ENCODE measurements at regions not wholly inside any gene's neighbourhood (a gene's known extent, or its start where the extent isn't known, plus 50 kb on each side); places are given as distances from the start of the nearest gene placed in this dataset.

GRCh38 chr15:70435369-70435768, 328.0 kb downstream of the UACA start:
- ATAC-seq (no peak), DNase-seq (no peak)
- intact Hi-C loops (cut with DNase I), result loop anchor here in 2 of 10 donors (10.0 kb wide), 2 partner anchors 151 to 271 kb away; no protein-coding TSS in a partner anchor
- Histone ChIP-seq H3K4me1 (peaks cover 0 to 46% (median 26%) of the 10 kb centered on the region in 12 donors), H3K4me3 (no peak overlapping the region), H3K27me3 (no peaks in the 10 kb centered on the region), H3K9me3 (no peaks in the 10 kb centered on the region), H3K27ac (no peak overlapping the region), H3K36me3 (no peaks in the 10 kb centered on the region)
- WGBS, 4 donors, result 68 to 81% (median 75%) methylated on average over 3 of the region's 3 CpGs
- TF ChIP-seq POLR2A (IDR thresholded peaks at IDR 0.05) (no peak), CTCF (IDR thresholded peaks at IDR 0.05) (no peak)

- Histone ChIP-seq H3K4me1 (peaks cover 0 to 36% (median 18%) of the 10 kb centered on the region in 12 donors), H3K4me3 (no peak overlapping the region), H3K36me3 (no peaks in the 10 kb centered on the region), H3K9me3 (peaks cover 0 to 8% (median 0%) of the 10 kb centered on the region in 12 donors), H3K27me3 (no peaks in the 10 kb centered on the region), H3K27ac (no peak overlapping the region)
- no peak for TF ChIP-seq CTCF (IDR thresholded peaks at IDR 0.05)
- no peak for TF ChIP-seq POLR2A (IDR thresholded peaks at IDR 0.05)
- ATAC-seq (no peak), DNase-seq (no peak)
- WGBS, 4 donors, result 67 to 73% (median 71%) methylated on average over 19 of the region's 19 CpGs
- intact Hi-C loops (cut with DNase I), result loop anchor here in 2 of 10 donors (10.0 kb wide), 2 partner anchors 149 to 269 kb away; no protein-coding TSS in a partner anchor
Measured at GRCh38 chr15:70433586-70434324, 329.6 kb downstream of the UACA start.

GRCh38 chr15:70432924-70433495, 330.3 kb downstream of the UACA start:
- intact Hi-C loops (cut with DNase I), result loop anchor here in 2 of 10 donors (10.0 kb wide), 2 partner anchors 148 to 268 kb away; no protein-coding TSS in a partner anchor
- Histone ChIP-seq H3K4me1 (peaks cover 0 to 29% (median 16%) of the 10 kb centered on the region in 12 donors), H3K4me3 (no peak overlapping the region), H3K36me3 (no peaks in the 10 kb centered on the region), H3K27me3 (peaks cover 0 to 4% (median 0%) of the 10 kb centered on the region in 9 donors), H3K9me3 (peaks cover 0 to 13% (median 0%) of the 10 kb centered on the region in 12 donors), H3K27ac (no peak overlapping the region)
- DNase-seq (no peak), ATAC-seq (no peak)
- WGBS, 4 donors, result 76 to 85% (median 81%) methylated on average over 8 of the region's 8 CpGs
- TF ChIP-seq POLR2A (IDR thresholded peaks at IDR 0.05) (no peak), CTCF (IDR thresholded peaks at IDR 0.05) (no peak)

GRCh38 chr15:70431854-70432253, 331.5 kb downstream of the UACA start:
- Histone ChIP-seq H3K27me3 (peaks cover 0 to 4% (median 0%) of the 10 kb centered on the region in 9 donors), H3K36me3 (no peaks in the 10 kb centered on the region), H3K27ac (no peak overlapping the region), H3K4me1 (peaks cover 0 to 24% (median 15%) of the 10 kb centered on the region in 12 donors), H3K9me3 (peaks cover 0 to 13% (median 0%) of the 10 kb centered on the region in 12 donors), H3K4me3 (no peak overlapping the region)
- TF ChIP-seq CTCF (IDR thresholded peaks at IDR 0.05) (no peak), POLR2A (IDR thresholded peaks at IDR 0.05) (no peak)
- DNase-seq (no peak), ATAC-seq (no peak)
- WGBS, 4 donors, result 87 to 94% (median 91%) methylated on average over 4 of the region's 4 CpGs
- intact Hi-C loops (cut with DNase I), result loop anchor here in 2 of 10 donors (10.0 kb wide), 2 partner anchors 147 to 267 kb away; no protein-coding TSS in a partner anchor

All from heart left ventricle (tissue), 16 donors.